ENCODE measurements at regions not wholly inside any gene's neighbourhood (a gene's known extent, or its start where the extent isn't known, plus 50 kb on each side); places are given as distances from the start of the nearest gene placed in this dataset.

DNA sequence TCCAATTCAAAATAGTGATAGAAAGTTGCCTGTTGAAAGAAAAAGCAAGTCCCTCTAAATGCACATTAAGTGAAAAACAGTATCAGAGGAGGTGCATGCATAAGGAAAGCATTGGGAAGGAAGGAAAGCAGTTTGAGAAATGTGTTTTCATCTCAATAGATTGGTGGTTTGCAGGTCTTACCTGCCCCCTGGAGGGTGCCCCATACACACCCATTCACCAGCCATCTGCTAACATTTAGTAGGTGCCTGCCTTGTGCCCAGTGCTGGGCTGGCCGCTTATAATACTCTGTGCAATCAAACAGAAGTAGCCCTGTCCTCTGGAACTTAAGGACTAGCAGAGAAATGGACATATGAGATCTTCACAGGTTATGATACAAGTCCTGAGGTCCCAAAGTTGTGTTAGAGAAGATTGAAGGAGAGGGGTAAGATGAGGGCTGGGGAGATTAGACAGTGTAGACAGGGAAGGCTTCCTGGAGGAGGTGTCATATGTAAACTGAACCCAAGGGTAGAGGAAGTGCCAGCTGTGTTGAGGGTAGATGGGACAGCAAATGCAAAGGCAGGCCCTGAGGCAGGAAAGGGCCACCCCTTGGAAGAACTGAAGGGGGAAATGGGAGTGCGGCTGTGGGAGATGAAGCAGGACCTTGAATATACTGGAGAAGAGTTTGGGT, 184.2 kb downstream of the MN1 start:
- no peaks in the 10 kb centered on the region for H3K36me3 ChIP-seq (replicated peaks; ENCODE audit: control insufficient read depth, insufficient read depth, low read length)
- no peak for DNase-seq
- no peak overlapping the region for H3K4me3 ChIP-seq (ENCODE audit: insufficient read depth, low read depth, low read length)
- H3K27me3 ChIP-seq (ENCODE audit: control insufficient read depth, insufficient read depth, low read length), result peaks cover 2% of the 10 kb centered on the region; the same call in 1 of the 2 replicates

GRCh38 chr22:27620367-27621154, 181.0 kb downstream of the MN1 start:
- Histone ChIP-seq H3K36me3 (replicated peaks; ENCODE audit: control insufficient read depth, insufficient read depth, low read length) (no peaks in the 10 kb centered on the region), H3K27me3 (ENCODE audit: control insufficient read depth, insufficient read depth, low read length) (no peaks in the 10 kb centered on the region), H3K4me3 (ENCODE audit: insufficient read depth, low read depth, low read length) (no peak overlapping the region)
- DNase-seq, result no peak

GRCh38 chr22:27621486-27622070, 180.0 kb downstream of the MN1 start:
- H3K4me3 ChIP-seq (ENCODE audit: insufficient read depth, low read depth, low read length), result no peak overlapping the region
- H3K36me3 ChIP-seq (replicated peaks; ENCODE audit: control insufficient read depth, insufficient read depth, low read length), result no peaks in the 10 kb centered on the region
- H3K27me3 ChIP-seq (ENCODE audit: control insufficient read depth, insufficient read depth, low read length), result no peaks in the 10 kb centered on the region
- DNase-seq, result no peak

GRCh38 chr22:27624042-27624441, 177.5 kb downstream of the MN1 start:
- H3K4me3 ChIP-seq (ENCODE audit: insufficient read depth, low read depth, low read length), result no peak overlapping the region
- no peaks in the 10 kb centered on the region for H3K36me3 ChIP-seq (replicated peaks; ENCODE audit: control insufficient read depth, insufficient read depth, low read length)
- DNase-seq, result no peak
- no peaks in the 10 kb centered on the region for H3K27me3 ChIP-seq (ENCODE audit: control insufficient read depth, insufficient read depth, low read length)

DNA sequence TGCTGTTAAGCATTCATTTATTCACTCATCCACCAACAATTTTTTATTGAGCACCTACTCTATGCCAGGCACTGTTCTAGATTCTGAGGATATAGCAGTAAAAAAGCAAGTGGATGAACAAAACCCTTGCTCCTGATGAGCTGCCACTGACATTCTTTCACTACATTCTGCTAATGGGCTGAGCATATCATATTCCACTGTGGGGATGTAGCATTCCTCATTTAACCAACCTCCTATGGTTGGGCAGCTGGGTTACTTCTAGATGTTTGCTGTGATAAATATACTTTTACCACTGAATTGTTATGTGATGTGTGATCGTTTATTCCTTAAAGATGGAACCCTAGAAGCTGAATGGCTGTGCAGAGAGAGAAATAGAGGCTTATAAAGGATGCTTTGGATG, 176.9 kb downstream of the MN1 start:
- Histone ChIP-seq H3K27me3 (ENCODE audit: control insufficient read depth, insufficient read depth, low read length) (no peaks in the 10 kb centered on the region), H3K4me3 (ENCODE audit: insufficient read depth, low read depth, low read length) (no peak overlapping the region), H3K36me3 (replicated peaks; ENCODE audit: control insufficient read depth, insufficient read depth, low read length) (no peaks in the 10 kb centered on the region)
- DNase-seq, result no peak

- DNase-seq, result no peak
- Histone ChIP-seq H3K4me3 (ENCODE audit: insufficient read depth, low read depth, low read length) (no peak overlapping the region), H3K27me3 (ENCODE audit: control insufficient read depth, insufficient read depth, low read length) (no peaks in the 10 kb centered on the region), H3K36me3 (replicated peaks; ENCODE audit: control insufficient read depth, insufficient read depth, low read length) (no peaks in the 10 kb centered on the region)
Measured at GRCh38 chr22:27625769-27626674, 175.5 kb downstream of the MN1 start.

GRCh38 chr22:27626675-27627443, 174.7 kb downstream of the MN1 start:
- Histone ChIP-seq H3K4me3 (ENCODE audit: insufficient read depth, low read depth, low read length) (no peak overlapping the region), H3K36me3 (replicated peaks; ENCODE audit: control insufficient read depth, insufficient read depth, low read length) (no peaks in the 10 kb centered on the region), H3K27me3 (ENCODE audit: control insufficient read depth, insufficient read depth, low read length) (no peaks in the 10 kb centered on the region)
- no peak for DNase-seq

GRCh38 chr22:27627444-27627833, 174.1 kb downstream of the MN1 start:
- H3K27me3 ChIP-seq (ENCODE audit: control insufficient read depth, insufficient read depth, low read length), result no peaks in the 10 kb centered on the region
- no peak overlapping the region for H3K4me3 ChIP-seq (ENCODE audit: insufficient read depth, low read depth, low read length)
- no peaks in the 10 kb centered on the region for H3K36me3 ChIP-seq (replicated peaks; ENCODE audit: control insufficient read depth, insufficient read depth, low read length)
- peak; percentile 66 for DNase-seq

- Histone ChIP-seq H3K4me3 (ENCODE audit: insufficient read depth, low read depth, low read length) (no peak overlapping the region), H3K36me3 (replicated peaks; ENCODE audit: control insufficient read depth, insufficient read depth, low read length) (no peaks in the 10 kb centered on the region), H3K27me3 (ENCODE audit: control insufficient read depth, insufficient read depth, low read length) (no peaks in the 10 kb centered on the region)
- DNase-seq, result no peak
Measured at GRCh38 chr22:27627901-27628300, 173.7 kb downstream of the MN1 start.

DNA sequence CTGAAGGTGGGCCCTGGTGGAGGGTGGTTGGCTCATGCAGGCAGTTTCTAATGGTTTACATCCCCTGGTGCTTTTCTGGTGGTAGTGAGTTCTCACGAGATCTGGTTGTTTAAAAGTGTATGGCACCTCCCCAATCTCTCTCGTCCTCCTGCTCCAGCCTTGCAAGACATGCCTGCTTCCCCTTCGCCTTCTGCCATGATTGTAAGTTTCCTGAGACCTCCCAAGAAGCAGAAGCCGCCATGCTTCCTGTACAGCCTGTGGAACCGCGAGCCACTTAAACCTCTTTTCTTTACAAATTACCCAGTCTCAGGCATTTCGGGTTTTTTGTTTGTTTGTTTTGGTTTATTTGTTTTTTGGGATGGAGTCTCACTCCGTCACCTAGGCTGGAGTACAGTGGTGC, 173.2 kb downstream of the MN1 start:
- H3K4me3 ChIP-seq (ENCODE audit: insufficient read depth, low read depth, low read length), result no peak overlapping the region
- DNase-seq, result no peak
- H3K36me3 ChIP-seq (replicated peaks; ENCODE audit: control insufficient read depth, insufficient read depth, low read length), result no peaks in the 10 kb centered on the region
- no peaks in the 10 kb centered on the region for H3K27me3 ChIP-seq (ENCODE audit: control insufficient read depth, insufficient read depth, low read length)

GRCh38 chr22:27628891-27629631, 172.5 kb downstream of the MN1 start:
- Histone ChIP-seq H3K4me3 (ENCODE audit: insufficient read depth, low read depth, low read length) (no peak overlapping the region), H3K36me3 (replicated peaks; ENCODE audit: control insufficient read depth, insufficient read depth, low read length) (no peaks in the 10 kb centered on the region), H3K27me3 (ENCODE audit: control insufficient read depth, insufficient read depth, low read length) (no peaks in the 10 kb centered on the region)
- DNase-seq, result no peak

- H3K4me3 ChIP-seq (ENCODE audit: insufficient read depth, low read depth, low read length), result no peak overlapping the region
- no peaks in the 10 kb centered on the region for H3K27me3 ChIP-seq (ENCODE audit: control insufficient read depth, insufficient read depth, low read length)
- peak; percentile 79 for DNase-seq
- H3K36me3 ChIP-seq (replicated peaks; ENCODE audit: control insufficient read depth, insufficient read depth, low read length), result no peaks in the 10 kb centered on the region
Measured at GRCh38 chr22:27629908-27630673, 171.5 kb downstream of the MN1 start.

DNA sequence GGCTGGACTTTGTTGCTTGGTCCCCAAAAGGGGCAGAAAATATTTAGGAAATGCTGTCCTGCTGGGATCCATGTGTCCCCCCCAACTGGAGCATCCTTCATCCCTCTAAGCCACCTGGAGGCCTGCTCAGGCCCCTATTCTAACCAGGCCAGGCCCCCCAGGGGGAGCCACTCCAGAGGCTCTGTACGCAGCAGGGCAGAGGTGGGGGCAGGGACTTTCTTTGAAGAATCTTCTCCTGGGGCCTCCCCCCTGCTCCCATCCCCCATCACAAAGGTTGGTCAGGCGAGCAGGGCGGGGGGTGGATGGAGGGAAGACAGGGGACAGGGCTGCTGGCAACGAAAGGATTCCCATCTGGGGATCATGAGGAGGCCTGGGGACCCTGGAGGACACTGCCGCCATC, 170.8 kb downstream of the MN1 start:
- DNase-seq, result peak; percentile 88
- Histone ChIP-seq H3K36me3 (replicated peaks; ENCODE audit: control insufficient read depth, insufficient read depth, low read length) (no peaks in the 10 kb centered on the region), H3K27me3 (ENCODE audit: control insufficient read depth, insufficient read depth, low read length) (no peaks in the 10 kb centered on the region), H3K4me3 (ENCODE audit: insufficient read depth, low read depth, low read length) (no peak overlapping the region)

Data from H7 (cell line).